DND-41 (cell line): ENCODE measurements at regions not wholly inside any gene's neighbourhood (a gene's known extent, or its start where the extent isn't known, plus 50 kb on each side); places are given as distances from the start of the nearest gene placed in this dataset.

Experiments used
- ATAC-seq: fragments of 200-7000 bp; cut with Tn5 transposase; 3 replicates; pipeline ENCODE4 v1.9.1; 2021; ENCODE audit warnings: low read depth; ENCODE audit not compliant: insufficient read depth
- DNase-seq: peaks from one replicate; pipeline ENCODE4 v3.0.0-alpha.2; 2020
- H2AFZ ChIP-seq: 2 replicates; pipeline ENCODE4 v1.6.0; 2012; ENCODE audit warnings: low read depth, low read length
- H3K27ac ChIP-seq: 2 replicates; pipeline ENCODE4 v1.5.1; 2012; ENCODE audit warnings: low read length, inconsistent platforms
- H3K27me3 ChIP-seq: fragments of 200-600 bp; sonication (generic); 2 replicates; pipeline ENCODE4 v1.6.0; 2012; ENCODE audit warnings: low read length, mild to moderate bottlenecking, inconsistent platforms; ENCODE audit not compliant: insufficient read depth, poor library complexity
- H3K36me3 ChIP-seq: 2 replicates; pipeline ENCODE4 v1.5.1; 2012; ENCODE audit warnings: low read length, inconsistent platforms; ENCODE audit not compliant: insufficient read depth
- H3K4me1 ChIP-seq: 2 replicates; pipeline ENCODE4 v1.5.1; 2012; ENCODE audit warnings: mild to moderate bottlenecking, low read length; ENCODE audit not compliant: insufficient read depth
- H3K4me2 ChIP-seq: 2 replicates; pipeline ENCODE4 v1.6.0; 2012; ENCODE audit warnings: mild to moderate bottlenecking, moderate library complexity, low read length, inconsistent platforms; ENCODE audit not compliant: insufficient read depth
- H3K4me3 ChIP-seq, 2 experiments: fragments of 200-600 bp in 1 of 2; shearing (Covaris generic) in 1 of 2; 2 replicates each; pipeline ENCODE4 v1.5.1; 2012 to 2016; ENCODE audit warnings: inconsistent platforms in 2 of 2, low read length in 2 of 2, mild to moderate bottlenecking in 2 of 2, low read depth in 1 of 2, moderate library complexity in 1 of 2
- H3K79me2 ChIP-seq: 2 replicates; pipeline ENCODE4 v1.6.0; 2012; ENCODE audit warnings: low read length, inconsistent platforms; ENCODE audit not compliant: insufficient read depth
- H3K9ac ChIP-seq: 2 replicates; pipeline ENCODE4 v1.6.0; 2012; ENCODE audit warnings: low read depth, mild to moderate bottlenecking, inconsistent platforms, low read length, moderate library complexity
- H3K9me3 ChIP-seq: 2 replicates; pipeline ENCODE4 v1.5.1; 2012; ENCODE audit warnings: low read length, moderate library complexity, mild to moderate bottlenecking, inconsistent platforms; ENCODE audit not compliant: insufficient read depth, severe bottlenecking
- H4K20me1 ChIP-seq: 2 replicates; pipeline ENCODE4 v1.6.0; 2012; ENCODE audit warnings: low read length; ENCODE audit not compliant: insufficient read depth
- CTCF ChIP-seq: IDR thresholded peaks from 2 replicates; pipeline ENCODE4 v1.5.1; 2012; ENCODE audit warnings: borderline replicate concordance, low read length, moderate library complexity, mild to moderate bottlenecking; ENCODE audit not compliant: poor library complexity, severe bottlenecking; ENCODE audit errors: extremely low read depth
- EZH2 ChIP-seq: IDR thresholded peaks from 3 replicates; pipeline ENCODE4 v1.6.1; 2012; ENCODE audit warnings: borderline replicate concordance, low read depth, mild to moderate bottlenecking, moderate library complexity, low read length, inconsistent platforms; ENCODE audit not compliant: severe bottlenecking

DNA sequence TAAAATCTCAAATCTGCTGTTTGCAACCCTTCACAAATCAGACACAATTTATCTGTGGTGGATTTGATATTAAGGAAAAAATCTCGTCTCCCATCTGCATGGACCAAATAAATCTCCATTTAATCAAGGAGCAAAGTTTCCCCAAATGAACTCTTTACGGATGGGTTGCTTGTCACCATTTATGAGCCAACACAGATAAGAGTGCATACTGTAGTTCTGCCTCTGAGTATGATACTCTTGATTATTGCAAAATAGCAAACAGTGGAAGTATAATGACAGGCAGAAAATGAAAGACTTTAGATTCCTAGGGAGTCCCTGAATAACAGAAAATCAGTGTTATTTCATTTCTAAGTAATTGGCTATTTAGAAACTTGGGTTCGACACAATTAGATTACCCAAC lies 1395.9 kb downstream of the FAM181B start:
- Histone ChIP-seq H3K4me3 (no peak overlapping the region), H3K36me3 (no peaks in the 10 kb centered on the region), H3K9me3 (no peaks in the 10 kb centered on the region), H3K9ac (no peak overlapping the region), H3K27ac (no peak overlapping the region), H3K27me3 (no peaks in the 10 kb centered on the region), H3K79me2 (no peaks in the 10 kb centered on the region), H3K4me1 (no peaks in the 10 kb centered on the region), H4K20me1 (no peaks in the 10 kb centered on the region), H3K4me2 (no peak overlapping the region), H2AFZ (no peak overlapping the region)
- ATAC-seq (no peak), DNase-seq (no peak)
- TF ChIP-seq CTCF = no peak
- no peak for TF ChIP-seq EZH2

GRCh38 chr11:81332276-81332675 lies 1401.4 kb downstream of the FAM181B start:
- Histone ChIP-seq H3K36me3 (no peaks in the 10 kb centered on the region), H3K4me1 (no peaks in the 10 kb centered on the region), H4K20me1 (no peaks in the 10 kb centered on the region), H3K9me3 (no peaks in the 10 kb centered on the region), H3K4me3 (no peak overlapping the region), H3K4me2 (no peak overlapping the region), H3K79me2 (no peaks in the 10 kb centered on the region), H2AFZ (no peak overlapping the region), H3K27ac (no peak overlapping the region), H3K27me3 (no peaks in the 10 kb centered on the region), H3K9ac (no peak overlapping the region)
- DNase-seq (no peak), ATAC-seq (no peak)
- no peak for TF ChIP-seq CTCF
- no peak for TF ChIP-seq EZH2

DNA sequence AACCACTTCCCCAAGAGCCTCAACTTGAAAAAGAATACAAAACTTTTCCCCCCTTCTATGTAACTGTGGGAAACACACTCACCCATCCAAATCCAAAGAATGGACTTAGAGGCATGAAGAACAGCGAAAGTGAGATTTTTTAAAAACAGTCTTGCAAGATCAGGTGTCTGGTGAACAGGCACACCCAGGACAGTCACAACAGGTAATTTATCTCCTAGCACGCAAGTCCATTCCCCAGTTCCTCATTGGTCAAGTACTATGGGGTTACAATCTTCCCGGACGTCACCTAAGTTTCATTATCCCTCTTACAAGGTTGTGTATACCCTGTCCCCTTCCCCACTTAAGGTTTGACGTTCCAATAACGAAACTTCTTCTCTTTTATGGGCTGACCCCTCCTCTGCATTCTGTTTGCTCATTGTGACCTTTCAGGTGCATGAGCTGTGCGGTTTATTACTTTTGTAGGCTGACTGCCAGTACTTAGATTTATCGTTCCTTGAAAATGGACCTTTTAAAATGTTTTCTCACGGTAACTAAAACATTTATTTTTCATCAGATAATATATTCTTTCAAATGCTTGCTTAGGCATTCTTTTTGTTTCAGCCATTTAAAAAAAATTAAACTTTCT lies 1401.9 kb downstream of the FAM181B start:
- H3K9me3 ChIP-seq = no peaks in the 10 kb centered on the region
- no peak overlapping the region for H3K4me2 ChIP-seq
- no peaks in the 10 kb centered on the region for H3K79me2 ChIP-seq
- H2AFZ ChIP-seq = no peak overlapping the region
- no peaks in the 10 kb centered on the region for H3K36me3 ChIP-seq
- no peaks in the 10 kb centered on the region for H3K4me1 ChIP-seq
- H3K4me3 ChIP-seq = no peak overlapping the region
- DNase-seq (no peak), ATAC-seq (no peak)
- H3K9ac ChIP-seq = no peak overlapping the region
- no peak overlapping the region for H3K27ac ChIP-seq
- no peak for TF ChIP-seq CTCF
- TF ChIP-seq EZH2 = no peak
- H3K27me3 ChIP-seq = no peaks in the 10 kb centered on the region
- no peaks in the 10 kb centered on the region for H4K20me1 ChIP-seq

DNA sequence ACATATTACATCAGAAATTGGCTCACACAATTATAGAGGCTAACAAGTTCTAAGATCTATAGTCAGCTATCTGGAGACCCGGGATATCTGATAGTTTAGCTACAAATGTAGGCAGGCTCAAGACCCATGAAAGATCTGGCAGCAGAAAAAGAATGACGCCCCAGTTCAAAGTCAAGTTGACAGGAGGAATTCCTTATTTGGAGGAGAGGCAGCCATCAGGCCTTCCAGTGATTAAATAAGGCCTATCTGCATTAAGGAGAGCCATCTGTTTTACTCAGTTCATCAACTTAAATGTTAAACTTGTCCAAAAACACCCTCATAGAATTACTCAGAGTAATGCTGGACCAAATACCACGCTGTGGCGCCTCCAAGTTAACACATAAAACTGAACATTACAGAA lies 1402.6 kb downstream of the FAM181B start:
- no peak overlapping the region for H3K4me2 ChIP-seq
- no peaks in the 10 kb centered on the region for H3K36me3 ChIP-seq
- H3K4me3 ChIP-seq = no peak overlapping the region
- H3K9ac ChIP-seq = no peak overlapping the region
- TF ChIP-seq EZH2 (no peak), CTCF (no peak)
- no peaks in the 10 kb centered on the region for H3K27me3 ChIP-seq
- H3K9me3 ChIP-seq = no peaks in the 10 kb centered on the region
- H3K27ac ChIP-seq = no peak overlapping the region
- H2AFZ ChIP-seq = no peak overlapping the region
- no peaks in the 10 kb centered on the region for H3K4me1 ChIP-seq
- H4K20me1 ChIP-seq = no peaks in the 10 kb centered on the region
- DNase-seq (no peak), ATAC-seq (no peak)
- H3K79me2 ChIP-seq = no peaks in the 10 kb centered on the region
